ENCODE measurements at regions not wholly inside any gene's neighbourhood (a gene's known extent, or its start where the extent isn't known, plus 50 kb on each side); places are given as distances from the start of the nearest gene placed in this dataset.

DNA sequence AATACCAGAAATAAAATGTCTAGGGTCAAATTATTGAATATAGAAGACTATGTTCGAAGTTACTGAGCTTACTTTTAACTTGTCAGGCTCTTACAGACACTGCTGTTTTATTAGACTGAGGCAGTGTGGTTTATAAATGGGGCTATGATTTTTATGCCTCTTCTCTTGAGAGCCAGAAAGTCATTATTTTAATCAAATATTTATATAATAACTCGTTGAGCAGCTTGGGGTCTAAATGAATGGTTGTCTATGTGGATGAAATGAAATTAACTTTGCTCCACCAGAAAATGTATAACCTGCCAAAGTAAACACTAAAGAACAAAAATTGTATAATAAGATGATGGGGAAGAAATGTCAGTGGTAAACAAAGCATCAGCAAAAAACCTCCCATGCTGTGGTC lies 175.6 kb upstream of the THSD7A start:
- POLR2A ChIA-PET (ENCODE audit: unreplicated experiment), result no interaction called here
- H3K23ac ChIP-seq (ENCODE audit: low read depth, low read length), result no peak overlapping the region
- WGBS, 2 experiments (ENCODE audit: extremely low coverage in 2 of 2, insufficient read length in 1 of 2), result no CpG with 5 or more reads among the region's 2 CpGs
- no peaks in the 10 kb centered on the region for H4K20me1 ChIP-seq (ENCODE audit: insufficient read depth, low read length)
- no peak overlapping the region for H2BK5ac ChIP-seq (ENCODE audit: low read depth, low read length, poor library complexity, severe bottlenecking)
- in situ Hi-C loops (cut with MboI; ENCODE audit: low sequenced_read_pairs) (no loop called here), dilution Hi-C loops (cut with HindIII; ENCODE audit: low sequenced_read_pairs, unreplicated experiment) (no loop called here), intact Hi-C loops (cut with micrococcal nuclease) (no loop called here)
- no peak overlapping the region for H2AFZ ChIP-seq (replicated peaks; ENCODE audit: low read length, poor library complexity)
- DNase-seq (no peak), ATAC-seq (ENCODE audit: low read depth) (no peak)
- H2BK120ac ChIP-seq (ENCODE audit: low read depth, low read length), result no peak overlapping the region
- H4K8ac ChIP-seq (ENCODE audit: low read depth in 2 of 2, low read length in 2 of 2), result no peak overlapping the region
- no peak overlapping the region for H2BK15ac ChIP-seq (ENCODE audit: low read depth, low read length)
- no peak overlapping the region for H2AK5ac ChIP-seq (ENCODE audit: low read depth, low read length)
- no peak overlapping the region for H3K4ac ChIP-seq (ENCODE audit: low read depth, low read length)
- TF ChIP-seq, protein P1, sequence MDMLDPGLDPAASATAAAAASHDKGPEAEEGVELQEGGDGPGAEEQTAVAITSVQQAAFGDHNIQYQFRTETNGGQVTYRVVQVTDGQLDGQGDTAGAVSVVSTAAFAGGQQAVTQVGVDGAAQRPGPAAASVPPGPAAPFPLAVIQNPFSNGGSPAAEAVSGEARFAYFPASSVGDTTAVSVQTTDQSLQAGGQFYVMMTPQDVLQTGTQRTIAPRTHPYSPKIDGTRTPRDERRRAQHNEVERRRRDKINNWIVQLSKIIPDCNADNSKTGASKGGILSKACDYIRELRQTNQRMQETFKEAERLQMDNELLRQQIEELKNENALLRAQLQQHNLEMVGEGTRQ (IDR thresholded peaks at IDR 0.05; ENCODE audit: low read depth, low read length), result no peak
- TF ChIP-seq CEBPB (IDR thresholded peaks at IDR 0.05; ENCODE audit: low read depth, low read length) (no peak), SMC3 (IDR thresholded peaks at IDR 0.05; ENCODE audit: low read depth, low read length) (no peak), MXI1 (IDR thresholded peaks at IDR 0.05; ENCODE audit: borderline replicate concordance, low read depth, low read length) (no peak), RCOR1 (IDR thresholded peaks at IDR 0.05; ENCODE audit: insufficient replicate concordance, low read length) (no peak), CTCF (conservative IDR thresholded peaks at IDR 0.05; ENCODE audit: low read depth, low read length) (no peak), MAZ (IDR thresholded peaks at IDR 0.05; ENCODE audit: borderline replicate concordance, low read depth, low read length) (no peak), POLR2A (IDR thresholded peaks at IDR 0.05; ENCODE audit: low read depth, low read length) (no peak), MAFK (IDR thresholded peaks at IDR 0.05; ENCODE audit: low read depth, low read length) (no peak), NFE2L2 (IDR thresholded peaks at IDR 0.05; ENCODE audit: low read depth, low read length) (no peak), BHLHE40 (IDR thresholded peaks at IDR 0.05; ENCODE audit: low read depth, low read length) (no peak), FOS (IDR thresholded peaks at IDR 0.05; ENCODE audit: low read depth, low read length) (no peak), RAD21 (IDR thresholded peaks at IDR 0.05; ENCODE audit: low read length) (no peak), CHD1 (IDR thresholded peaks at IDR 0.05; ENCODE audit: low read depth, low read length) (no peak), RFX5 (IDR thresholded peaks at IDR 0.05; ENCODE audit: low read depth, low read length) (no peak)
- TF ChIP-seq, protein P2, sequence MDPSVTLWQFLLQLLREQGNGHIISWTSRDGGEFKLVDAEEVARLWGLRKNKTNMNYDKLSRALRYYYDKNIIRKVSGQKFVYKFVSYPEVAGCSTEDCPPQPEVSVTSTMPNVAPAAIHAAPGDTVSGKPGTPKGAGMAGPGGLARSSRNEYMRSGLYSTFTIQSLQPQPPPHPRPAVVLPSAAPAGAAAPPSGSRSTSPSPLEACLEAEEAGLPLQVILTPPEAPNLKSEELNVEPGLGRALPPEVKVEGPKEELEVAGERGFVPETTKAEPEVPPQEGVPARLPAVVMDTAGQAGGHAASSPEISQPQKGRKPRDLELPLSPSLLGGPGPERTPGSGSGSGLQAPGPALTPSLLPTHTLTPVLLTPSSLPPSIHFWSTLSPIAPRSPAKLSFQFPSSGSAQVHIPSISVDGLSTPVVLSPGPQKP (IDR thresholded peaks at IDR 0.05; ENCODE audit: borderline replicate concordance, low read depth, low read length), result no peak
- no peak overlapping the region for H3K27ac ChIP-seq (ENCODE audit: insufficient read depth, low read length)
- no TSS peak for BruUV-seq (replicated peaks)
- no peaks in the 10 kb centered on the region for H3K36me3 ChIP-seq (ENCODE audit: control insufficient read depth, insufficient read depth, low read length)
- H3K4me1 ChIP-seq (ENCODE audit: control insufficient read depth, insufficient read depth, low read length), result no peaks in the 10 kb centered on the region
- H3K9me3 ChIP-seq (ENCODE audit: control insufficient read depth, insufficient read depth, low read length), result no peaks in the 10 kb centered on the region
- H3K27me3 ChIP-seq (ENCODE audit: control insufficient read depth, insufficient read depth, low read length), result no peaks in the 10 kb centered on the region
- no peak overlapping the region for H3K9ac ChIP-seq (ENCODE audit: low read depth, low read length)
- H2AK9ac ChIP-seq (replicated peaks; ENCODE audit: low read depth, low read length, poor library complexity), result no peak overlapping the region
- H3K4me3 ChIP-seq (ENCODE audit: insufficient read depth, low read depth, low read length), result no peak overlapping the region
- no peak overlapping the region for H3K4me2 ChIP-seq (ENCODE audit: low read depth, low read length)
- H3K18ac ChIP-seq (ENCODE audit: low read depth, low read length), result no peak overlapping the region
- H4K5ac ChIP-seq (ENCODE audit: low read depth, low read length), result no peak overlapping the region
- H3K9me1 ChIP-seq (ENCODE audit: insufficient read depth, low read length), result no peaks in the 10 kb centered on the region
- H2BK20ac ChIP-seq (ENCODE audit: low read depth, low read length), result no peak overlapping the region
- CTCF ChIA-PET, result no interaction called here
- H3K56ac ChIP-seq (ENCODE audit: extremely low read depth, insufficient read depth, low read length), result no peak overlapping the region
- H3K79me1 ChIP-seq (ENCODE audit: low read depth in 1 of 2, low read length in 2 of 2), result no peaks in the 10 kb centered on the region
- no peak overlapping the region for H3K14ac ChIP-seq (replicated peaks; ENCODE audit: low read depth, low read length)
- H4K91ac ChIP-seq (ENCODE audit: insufficient read depth, low read depth, low read length), result no peak overlapping the region
